ENCODE measurements at regions not wholly inside any gene's neighbourhood (a gene's known extent, or its start where the extent isn't known, plus 50 kb on each side); places are given as distances from the start of the nearest gene placed in this dataset.
A peak's percentile ranks its signal among the peaks of the same experiment; 100 is the strongest.

DNA sequence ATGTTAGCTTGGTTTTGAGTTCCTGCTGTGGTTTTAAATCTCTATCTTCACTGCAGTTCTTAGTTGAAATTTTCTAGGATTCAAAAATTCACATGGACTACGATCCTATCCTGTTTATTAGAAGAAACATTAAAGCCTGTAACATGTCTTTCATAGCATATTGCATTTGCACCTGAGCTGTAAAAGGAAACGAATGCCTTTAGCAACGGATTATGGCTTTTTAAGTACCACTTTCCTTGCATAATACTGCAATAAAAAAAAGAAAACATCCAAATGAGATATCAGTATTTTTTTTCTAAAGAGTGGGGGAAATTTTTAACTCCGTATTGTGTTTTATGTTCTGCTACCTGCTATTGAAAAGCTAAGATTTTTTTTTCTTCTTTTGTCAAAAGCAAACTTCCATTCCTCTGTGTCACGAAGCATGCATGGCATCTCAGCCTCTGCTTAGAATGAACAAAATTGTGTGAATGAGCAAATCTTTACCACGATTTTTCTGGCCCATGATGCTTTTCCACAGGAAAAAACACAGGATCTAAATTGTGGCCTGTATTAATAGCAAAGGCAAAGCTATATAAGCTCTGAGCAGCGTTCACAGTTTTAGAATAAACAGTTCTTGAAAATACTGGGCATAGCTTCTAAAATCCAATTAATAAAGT, 110.0 kb upstream of the CDIN1 start:
- DNase-seq (ENCODE audit: low spot score), result no peak

DNA sequence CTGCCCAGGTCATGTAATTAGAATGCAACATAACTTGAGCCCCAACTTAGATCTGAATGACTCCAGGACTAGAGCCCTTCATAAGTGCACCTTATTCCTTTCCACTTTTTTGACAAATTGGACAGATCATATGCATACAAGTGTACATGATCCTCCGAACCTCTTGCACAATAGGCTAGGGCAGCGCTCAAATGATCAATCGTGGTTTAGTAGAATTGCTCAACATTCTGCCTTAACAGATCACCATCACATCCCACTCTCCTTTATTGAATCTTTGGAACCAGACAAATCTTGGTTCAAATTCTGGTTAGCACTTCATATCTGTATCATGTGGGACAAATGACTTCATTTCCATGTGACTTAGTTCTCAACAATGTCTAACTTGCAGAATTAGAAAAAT, 106.8 kb upstream of the CDIN1 start:
- DNase-seq (ENCODE audit: low spot score), result no peak

DNA sequence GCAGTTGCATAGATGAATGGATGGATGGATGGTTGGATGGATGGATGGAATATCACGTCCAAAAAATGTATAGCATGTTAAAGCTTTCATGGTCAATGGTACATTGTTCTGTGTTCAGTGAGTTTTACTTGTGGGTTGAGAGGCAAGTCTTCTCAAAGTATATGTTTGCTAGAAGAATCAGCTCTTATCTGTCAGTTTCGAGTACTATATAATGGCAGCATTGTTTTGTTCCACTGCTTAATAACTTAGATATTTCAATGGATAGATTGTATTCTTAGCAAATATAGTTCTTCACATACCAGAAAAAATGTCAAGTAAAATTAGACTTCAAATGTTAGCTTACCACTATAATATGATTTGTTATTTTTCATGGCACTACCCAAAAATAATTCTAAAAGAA, 100.9 kb upstream of the CDIN1 start:
- no peak for DNase-seq (ENCODE audit: low spot score)

DNA sequence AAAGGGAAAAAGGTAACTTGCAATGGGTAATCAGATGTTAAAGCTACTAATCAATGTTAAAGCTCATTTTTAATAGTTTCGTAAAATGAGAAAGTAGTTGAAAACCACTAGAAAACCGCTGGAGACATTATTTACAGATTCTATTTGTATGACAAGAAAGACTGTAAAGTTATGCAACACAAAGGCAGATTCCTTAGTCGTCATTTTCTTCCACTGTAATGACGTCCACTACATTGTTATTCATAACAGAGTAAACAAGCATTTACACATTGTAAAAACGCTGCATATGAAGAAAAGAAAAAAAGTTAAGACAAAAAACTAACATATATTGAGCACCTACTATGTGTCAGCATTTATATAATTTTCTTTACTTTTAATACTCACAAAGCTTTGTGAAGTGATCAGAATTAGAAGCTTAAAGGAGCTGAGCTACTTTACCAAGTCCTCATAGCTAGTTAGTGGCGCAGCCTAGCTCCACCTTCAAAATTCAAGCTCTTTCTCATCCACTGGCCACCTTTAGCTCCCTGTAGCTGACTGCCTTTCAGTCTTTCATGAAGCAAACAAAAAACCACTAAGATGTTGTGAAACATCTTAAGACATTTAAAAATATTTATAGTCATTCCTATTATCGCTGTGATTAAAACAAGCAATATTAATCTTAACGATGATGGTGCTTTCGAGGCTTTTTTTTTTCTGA, 100.1 kb upstream of the CDIN1 start:
- no peak for DNase-seq (ENCODE audit: low spot score)

DNA sequence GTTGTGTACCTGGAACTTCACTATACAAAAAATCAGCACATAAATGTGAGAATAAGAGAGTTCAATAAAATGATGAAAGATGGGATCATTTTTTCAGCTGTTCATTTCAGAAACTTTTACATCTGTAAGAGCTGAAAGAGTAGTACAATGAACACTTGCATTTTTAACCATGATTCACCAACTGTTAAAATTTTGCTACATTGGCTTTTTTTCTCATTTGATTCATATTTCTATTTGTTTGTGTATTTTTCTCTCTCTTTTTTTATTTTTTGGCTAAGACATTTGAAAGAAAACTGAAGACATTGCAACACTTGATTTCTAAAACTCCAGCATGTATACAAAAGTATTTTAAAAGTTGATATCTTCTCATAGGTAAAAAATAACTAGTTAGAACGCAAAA, 98.3 kb upstream of the CDIN1 start:
- no peak for DNase-seq (ENCODE audit: low spot score)

DNA sequence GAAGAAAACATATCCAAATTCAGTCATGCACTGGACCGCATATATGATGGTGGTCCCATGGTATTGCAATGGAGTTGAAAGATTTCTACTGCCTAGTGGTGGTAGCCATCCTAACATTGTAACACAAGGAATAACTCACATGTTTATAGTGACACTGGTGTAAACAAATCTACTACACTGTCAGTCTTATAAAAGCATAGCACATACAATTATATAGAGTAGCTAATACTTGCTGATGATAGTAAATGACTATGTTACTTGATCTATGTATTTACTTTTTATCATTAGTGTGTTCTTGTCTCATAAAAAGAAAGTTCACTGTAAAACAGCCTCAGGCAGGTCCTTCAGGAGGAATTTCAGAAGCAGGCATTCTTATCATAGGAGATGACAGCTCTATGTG, 96.0 kb upstream of the CDIN1 start:
- no peak for DNase-seq (ENCODE audit: low spot score)

DNA sequence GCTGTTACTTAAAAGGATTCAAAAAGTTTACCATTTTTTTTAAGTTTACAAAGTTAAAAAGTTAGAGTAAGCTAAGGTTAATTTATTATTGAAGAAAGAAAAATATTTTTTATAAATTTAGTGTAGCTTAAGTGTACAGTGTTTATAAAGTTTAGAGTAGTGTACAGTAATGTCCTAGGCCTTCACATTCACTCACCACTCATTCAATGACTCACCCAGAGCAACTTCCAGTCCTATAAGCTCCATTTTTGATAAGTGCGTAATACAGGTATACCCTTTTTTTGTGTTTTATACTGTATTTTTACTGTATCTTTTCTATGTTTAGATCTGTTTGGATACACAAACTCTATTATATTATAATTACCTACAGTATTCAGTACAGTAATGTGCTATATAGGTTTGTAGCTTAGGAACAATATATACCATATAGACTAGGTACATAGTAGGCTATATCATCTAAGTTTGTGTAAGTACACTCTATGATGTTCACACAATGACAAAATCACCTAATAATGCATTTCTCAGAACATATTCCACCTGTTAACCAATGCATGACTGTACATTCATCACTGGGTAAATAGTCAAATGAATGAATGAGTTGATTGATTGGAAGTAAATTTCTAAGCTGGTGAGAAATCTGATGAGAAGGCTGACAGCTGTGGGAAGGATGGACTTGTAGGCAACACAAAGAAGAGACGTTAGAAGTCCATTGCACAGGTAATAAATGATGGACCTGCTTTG, 95.2 kb upstream of the CDIN1 start:
- no peak for DNase-seq (ENCODE audit: low spot score)

DNA sequence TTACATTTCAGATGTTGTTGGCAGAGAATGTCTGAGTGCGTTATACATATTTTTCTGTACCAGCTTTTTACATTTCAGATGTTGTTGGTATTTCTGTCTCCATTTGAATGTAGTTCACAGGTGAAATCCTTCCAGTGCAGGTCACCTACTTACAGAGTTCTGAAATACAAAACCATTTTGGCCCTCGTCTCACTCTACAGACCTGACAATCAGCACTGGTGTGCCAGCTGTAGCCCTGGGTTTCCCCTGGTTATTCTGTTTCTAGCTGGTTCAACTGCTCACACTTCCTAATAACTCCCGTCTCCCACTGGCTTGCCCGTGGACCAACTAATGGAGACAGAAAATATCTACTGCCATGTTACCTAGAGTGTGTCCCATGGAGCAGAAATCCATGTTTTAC, 87.5 kb upstream of the CDIN1 start:
- no peak for DNase-seq (ENCODE audit: low spot score)

DNA sequence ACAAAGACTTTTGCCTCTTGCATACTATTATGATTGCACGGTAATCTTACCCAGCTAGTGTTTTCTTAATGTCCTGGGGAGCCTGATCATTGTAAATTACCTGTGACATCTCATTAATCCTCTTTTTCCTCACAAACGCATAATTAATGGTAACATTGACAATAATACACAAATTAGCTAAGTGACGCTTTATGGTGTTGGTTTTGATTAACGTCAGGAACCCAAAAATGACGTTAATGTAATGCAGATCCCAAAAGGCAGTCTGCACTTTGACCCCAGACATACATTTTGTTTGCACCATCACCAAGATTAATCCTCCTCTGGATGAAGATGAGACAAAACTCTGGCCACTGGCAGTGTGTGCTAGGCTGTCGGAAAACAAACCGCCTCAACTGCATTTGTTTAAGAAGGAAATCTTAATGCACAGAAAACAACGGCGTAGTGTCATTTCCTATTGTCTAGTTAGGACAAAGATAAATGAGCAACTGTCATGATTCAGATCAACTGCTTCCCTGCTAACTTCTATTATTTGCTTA, 83.9 kb upstream of the CDIN1 start:
- no peak for DNase-seq (ENCODE audit: low spot score)

DNA sequence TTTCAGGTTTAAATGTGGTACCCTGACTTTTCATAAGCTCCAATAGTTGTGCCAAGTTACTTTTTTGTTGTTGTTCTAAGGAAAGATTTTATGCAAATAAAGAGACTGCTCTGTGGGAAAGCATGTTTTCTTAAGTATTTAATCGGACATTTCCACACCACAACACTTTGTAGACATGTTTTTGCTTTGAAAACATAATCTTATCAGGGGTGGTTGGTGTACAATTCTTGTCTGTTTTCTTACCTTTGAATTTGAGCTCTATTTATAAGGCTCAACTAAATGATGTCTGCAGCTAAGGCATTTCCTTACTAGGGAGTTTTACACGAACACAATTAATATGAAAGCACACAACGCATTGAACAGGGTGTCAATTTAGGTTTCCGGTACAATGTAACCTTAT, 81.5 kb upstream of the CDIN1 start:
- DNase-seq (ENCODE audit: low spot score), result no peak

DNA sequence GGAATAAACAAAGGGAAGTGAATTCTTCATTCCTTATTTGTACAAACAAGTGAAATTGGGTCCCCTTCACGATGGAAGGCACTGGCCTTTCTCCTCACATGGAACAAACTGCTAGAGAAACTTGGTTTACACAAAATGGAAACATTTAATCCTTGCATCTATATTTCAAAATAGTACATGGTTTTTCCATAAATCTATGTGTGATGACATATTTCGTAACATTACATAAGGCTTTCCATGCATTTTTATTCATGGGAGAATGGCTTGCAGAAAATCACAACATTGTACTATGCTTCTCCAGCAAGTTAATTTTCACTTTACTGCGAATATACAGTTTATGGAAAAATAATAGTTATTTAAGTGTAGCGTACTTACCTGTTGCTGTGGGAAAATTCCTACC, 81.0 kb upstream of the CDIN1 start:
- DNase-seq (ENCODE audit: low spot score), result no peak

DNA sequence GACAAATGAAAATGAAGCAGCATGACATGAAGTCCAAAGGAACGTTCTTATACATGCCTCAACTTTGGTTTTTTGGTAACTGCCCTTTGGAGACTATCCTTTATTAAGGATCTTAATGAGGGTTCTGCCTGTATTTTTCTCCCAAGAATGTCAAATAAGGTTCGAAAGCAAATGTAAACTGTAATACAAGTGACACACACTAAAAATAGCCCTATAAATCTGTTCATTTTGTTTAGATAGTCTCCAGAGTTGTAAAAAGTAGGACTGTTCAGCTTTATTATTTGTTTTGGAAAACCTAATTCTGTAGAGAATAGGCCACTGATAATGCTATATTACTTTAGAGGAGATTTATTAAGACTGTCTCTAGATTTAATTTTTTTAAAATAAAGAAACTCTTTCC, 80.5 kb upstream of the CDIN1 start:
- no peak for DNase-seq (ENCODE audit: low spot score)

DNA sequence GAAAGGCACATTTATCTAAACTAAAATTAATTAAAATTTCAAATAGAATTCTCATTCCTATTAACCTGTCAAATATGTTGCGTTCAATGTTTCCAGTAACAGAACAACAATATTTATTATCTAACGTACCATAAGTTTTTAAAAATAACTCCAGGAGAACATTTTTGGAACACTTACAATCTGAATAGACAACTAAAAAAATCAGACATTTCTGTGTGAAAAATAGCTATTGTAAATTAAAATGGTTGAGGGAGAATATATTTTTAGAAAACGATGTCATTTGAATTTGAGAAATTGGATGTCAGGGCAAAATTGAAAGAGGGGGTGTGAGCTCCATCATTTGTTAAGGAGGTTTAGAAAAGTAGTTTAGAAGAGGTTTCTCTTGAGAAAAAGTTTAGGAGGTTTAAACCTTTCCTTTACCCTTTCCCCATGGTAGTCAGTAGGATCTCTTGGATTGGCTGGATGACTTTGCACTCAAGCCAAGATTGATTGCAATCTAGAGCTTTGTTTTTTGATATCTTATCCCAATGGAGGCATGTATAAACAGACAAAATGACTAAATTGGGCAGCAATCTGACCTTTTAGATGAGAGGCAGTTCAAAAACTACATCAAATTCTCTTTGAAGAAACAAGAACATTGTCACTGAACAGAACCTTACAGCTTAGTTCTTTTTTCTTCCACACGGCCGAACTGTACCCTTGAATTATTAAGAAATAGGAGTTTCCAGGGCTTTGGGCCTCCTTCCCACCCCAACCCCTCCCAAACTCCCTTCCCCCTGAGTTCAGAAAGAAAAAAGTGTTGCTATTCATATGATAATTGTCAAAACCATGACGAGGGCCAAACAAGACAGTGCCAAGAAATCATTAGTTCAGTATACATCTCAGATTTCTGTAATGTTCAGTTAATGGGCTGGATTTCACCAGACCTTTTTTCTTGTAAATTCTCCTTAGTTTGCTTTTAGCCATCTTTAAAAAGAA, 79.7 kb upstream of the CDIN1 start:
- no peak for DNase-seq (ENCODE audit: low spot score)

DNA sequence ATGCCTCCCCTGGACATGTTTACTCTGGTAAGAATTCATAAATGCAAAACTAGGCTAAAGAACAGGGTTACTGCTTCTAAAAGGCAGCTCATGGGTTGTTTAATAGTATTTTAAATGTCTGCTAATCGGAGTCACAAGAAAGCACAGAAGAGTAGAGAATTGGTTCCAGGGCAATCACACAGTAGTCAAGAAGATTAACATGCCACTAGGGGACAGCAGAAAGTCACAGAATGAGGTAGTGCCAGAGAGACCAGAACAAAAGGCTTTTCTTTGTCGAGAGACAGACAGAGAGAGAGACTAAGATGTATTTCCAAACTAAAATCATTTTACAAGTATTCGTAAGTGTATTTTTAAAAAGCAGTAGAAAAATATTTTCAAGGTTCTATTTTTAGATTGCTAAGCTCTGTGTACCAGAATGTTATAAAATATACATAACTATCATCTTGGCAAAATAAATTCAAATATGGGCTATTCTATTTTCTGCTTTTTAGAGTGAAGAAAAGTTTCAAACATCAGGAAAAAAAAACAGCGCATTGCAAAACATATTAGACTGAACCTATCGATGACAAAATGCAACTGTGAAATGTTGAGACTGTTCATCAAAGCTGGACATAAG, 78.3 kb upstream of the CDIN1 start:
- DNase-seq (ENCODE audit: low spot score), result peak; percentile 81

DNA sequence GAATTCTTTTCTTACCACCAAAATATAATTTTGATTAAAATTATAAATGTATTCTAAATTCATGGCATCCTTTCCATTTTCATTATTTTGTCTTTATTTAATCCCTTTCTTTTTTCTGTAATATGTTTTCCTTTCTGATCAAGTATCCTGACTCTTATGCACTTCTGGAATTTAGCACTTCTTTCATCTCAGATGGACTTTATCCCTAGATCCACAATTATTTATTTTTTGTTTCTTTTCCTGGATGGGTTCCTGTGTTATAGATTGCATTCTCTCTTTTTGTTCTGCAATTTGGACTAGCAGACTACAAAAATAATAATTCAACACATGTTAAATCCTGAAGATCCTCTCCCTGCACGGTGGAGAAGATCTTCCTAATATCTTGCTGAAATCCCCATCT, 76.9 kb upstream of the CDIN1 start:
- DNase-seq (ENCODE audit: low spot score), result no peak

DNA sequence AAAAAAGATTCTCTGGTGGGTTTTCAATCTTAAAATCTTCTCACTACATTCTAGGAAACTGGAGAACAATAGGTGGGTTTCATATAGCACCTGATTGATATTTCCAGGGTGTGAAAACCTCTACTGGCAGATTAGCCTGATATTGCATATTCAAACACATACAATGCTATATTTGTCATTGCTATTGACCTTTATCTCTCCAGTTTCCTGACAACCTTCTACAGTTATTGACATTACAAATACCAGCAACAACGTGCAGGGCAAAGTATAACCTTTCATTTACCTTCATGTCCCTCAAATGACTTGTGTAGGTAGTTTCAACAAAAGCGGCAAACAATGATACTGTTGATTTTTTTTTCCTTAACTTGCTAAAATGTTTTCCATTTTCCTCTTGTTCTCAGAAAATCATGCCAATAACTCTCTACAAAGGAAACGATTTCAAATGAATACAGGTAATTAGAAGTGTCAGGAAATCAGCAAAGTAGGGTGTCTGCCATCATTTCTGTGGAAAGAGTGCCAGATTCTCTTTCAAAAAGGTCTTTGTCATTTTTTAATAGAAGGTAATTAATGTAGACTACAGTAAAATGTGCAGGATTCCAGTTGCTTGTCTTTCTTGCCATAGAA, 72.6 kb upstream of the CDIN1 start:
- DNase-seq (ENCODE audit: low spot score), result no peak

DNA sequence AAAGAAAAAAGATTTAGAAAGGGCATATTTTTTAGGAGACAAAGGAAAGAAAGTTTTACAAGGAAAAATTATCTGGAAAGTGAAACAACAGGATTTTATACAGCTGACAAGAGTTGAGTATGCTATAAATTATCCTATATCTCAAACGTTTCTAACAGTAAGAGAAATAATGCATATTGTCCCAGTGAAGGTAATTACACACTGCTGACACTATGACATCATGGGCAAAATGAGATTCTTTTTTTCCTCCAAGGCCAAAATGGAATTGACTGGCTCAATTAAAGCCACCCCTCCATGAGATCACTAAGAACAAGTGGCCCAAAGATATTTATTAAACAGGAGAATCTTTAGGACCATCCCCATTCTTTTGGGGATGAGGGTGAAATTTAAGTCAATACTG, 72.0 kb upstream of the CDIN1 start:
- no peak for DNase-seq (ENCODE audit: low spot score)

DNA sequence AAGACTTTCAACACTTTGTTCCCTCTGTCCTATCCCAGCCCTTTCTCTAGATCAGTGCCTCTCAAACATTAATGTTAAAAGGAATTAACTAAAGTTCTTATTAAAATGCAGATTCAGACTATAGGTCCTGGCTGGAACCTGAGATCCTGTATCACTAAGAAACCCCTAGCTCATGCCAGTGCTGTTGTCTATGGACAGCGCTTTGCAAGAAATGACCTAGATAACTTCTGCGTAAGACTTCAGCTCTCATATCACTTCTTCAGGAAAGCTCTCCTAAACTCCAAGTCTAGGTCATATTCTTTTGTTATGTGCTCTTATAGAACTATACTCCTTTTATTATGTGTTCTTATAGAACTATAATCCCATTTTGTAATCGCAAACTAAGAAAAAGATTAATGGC, 67.8 kb upstream of the CDIN1 start:
- DNase-seq (ENCODE audit: low spot score), result no peak

DNA sequence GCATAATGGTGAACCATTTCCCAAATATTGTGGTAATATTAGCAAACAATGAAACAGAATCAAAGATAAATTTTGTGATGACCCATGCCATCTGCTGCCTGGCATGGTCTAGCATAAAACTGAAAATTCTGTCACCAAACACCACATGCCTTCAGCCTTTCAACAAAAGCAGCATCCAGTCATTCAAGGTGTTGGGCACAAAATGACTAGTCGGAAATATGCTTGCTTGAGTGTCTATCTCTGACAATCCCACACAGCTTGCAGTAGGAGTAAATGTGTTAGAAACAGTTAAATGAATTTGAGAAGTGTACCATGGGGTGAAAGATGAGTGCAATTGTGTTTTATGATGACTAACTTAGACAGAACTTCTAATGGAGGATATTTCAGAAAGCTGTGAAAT, 61.7 kb upstream of the CDIN1 start:
- no peak for DNase-seq (ENCODE audit: low spot score)

DNA sequence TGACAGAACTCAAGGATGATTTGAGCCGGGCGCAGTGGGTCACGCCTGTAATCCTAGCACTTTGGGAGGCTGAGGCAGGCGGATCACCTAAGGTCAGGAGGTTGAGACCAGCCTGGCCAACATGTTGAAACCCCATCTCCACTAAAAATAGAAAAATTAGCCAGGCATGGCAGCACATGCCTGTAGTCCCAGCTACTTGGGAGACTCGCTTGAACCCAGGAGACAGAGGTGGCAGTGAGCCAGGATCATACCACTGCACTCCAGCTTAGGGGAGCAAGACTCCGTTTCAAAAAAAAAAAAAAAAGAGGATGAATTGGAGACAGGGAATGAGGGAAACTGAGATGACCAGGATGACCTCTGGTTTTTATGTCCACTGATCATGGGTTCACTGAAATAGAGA, 60.4 kb upstream of the CDIN1 start:
- no peak for DNase-seq (ENCODE audit: low spot score)

DNA sequence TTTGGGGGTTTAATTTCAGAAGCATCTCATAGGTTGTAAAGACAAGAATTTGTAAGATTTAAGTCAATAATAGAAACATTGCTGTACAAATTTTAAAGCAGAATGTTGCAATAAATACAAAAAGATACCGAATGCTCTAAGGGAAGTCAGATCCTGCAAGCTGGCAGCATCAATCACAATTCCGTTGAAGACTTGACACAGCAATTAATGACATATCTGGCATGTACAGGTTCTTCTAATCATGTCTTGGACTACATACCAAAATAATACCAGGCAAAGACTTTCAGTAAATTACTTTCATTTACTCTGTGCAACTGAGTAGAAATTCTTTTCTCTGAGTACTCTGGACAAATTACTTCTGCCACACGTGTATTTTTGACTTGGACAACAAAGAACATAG, 54.0 kb upstream of the CDIN1 start:
- DNase-seq (ENCODE audit: low spot score), result no peak
